ENCODE measurements at regions not wholly inside any gene's neighbourhood (a gene's known extent, or its start where the extent isn't known, plus 50 kb on each side); places are given as distances from the start of the nearest gene placed in this dataset.

DNA sequence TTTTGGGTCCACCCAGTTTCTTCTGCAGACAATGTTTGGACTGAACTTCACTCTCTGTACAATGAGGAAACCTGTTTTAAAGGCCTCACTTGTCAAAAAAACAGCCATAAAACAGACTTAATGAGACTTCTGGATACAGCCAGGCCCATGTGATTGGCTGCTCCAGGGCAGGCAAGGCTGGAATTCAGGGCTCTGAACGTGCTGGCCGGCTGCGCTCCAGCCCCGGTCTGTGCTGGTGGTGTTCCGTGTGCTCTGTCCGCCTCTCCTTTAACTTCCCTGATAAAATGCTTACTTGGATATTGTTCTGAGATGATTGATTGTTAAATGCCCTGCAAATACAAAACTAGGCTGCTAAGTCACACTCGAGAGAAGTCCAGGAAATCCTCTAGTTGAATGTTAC lies 131.2 kb upstream of the KLF4 start:
- Histone ChIP-seq H3K4me1 (ENCODE audit: low read length) (no peaks in the 10 kb centered on the region), H3K36me3 (replicated peaks; ENCODE audit: low read depth, low read length) (no peaks in the 10 kb centered on the region), H3K9ac (ENCODE audit: low read length) (no peak overlapping the region), H3K79me2 (ENCODE audit: low read length) (no peaks in the 10 kb centered on the region), H2AFZ (ENCODE audit: low read depth, low read length) (no peak overlapping the region), H3K27me3 (ENCODE audit: low read depth, low read length) (peaks cover 18% of the 10 kb centered on the region), H3K9me3 (ENCODE audit: insufficient read depth, low read length) (no peaks in the 10 kb centered on the region), H3K4me3 (ENCODE audit: low read length) (no peak overlapping the region), H3K4me2 (ENCODE audit: low read length) (no peak overlapping the region), H3K27ac (ENCODE audit: low read length) (no peak overlapping the region), H4K20me1 (ENCODE audit: insufficient read depth, low read length) (no peaks in the 10 kb centered on the region)
- TF ChIP-seq, protein P1, sequence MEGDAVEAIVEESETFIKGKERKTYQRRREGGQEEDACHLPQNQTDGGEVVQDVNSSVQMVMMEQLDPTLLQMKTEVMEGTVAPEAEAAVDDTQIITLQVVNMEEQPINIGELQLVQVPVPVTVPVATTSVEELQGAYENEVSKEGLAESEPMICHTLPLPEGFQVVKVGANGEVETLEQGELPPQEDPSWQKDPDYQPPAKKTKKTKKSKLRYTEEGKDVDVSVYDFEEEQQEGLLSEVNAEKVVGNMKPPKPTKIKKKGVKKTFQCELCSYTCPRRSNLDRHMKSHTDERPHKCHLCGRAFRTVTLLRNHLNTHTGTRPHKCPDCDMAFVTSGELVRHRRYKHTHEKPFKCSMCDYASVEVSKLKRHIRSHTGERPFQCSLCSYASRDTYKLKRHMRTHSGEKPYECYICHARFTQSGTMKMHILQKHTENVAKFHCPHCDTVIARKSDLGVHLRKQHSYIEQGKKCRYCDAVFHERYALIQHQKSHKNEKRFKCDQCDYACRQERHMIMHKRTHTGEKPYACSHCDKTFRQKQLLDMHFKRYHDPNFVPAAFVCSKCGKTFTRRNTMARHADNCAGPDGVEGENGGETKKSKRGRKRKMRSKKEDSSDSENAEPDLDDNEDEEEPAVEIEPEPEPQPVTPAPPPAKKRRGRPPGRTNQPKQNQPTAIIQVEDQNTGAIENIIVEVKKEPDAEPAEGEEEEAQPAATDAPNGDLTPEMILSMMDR (IDR thresholded peaks at IDR 0.05; ENCODE audit: low read depth, low read length), result no peak
- no peak for TF ChIP-seq EZH2phosphoT487 (IDR thresholded peaks at IDR 0.05; ENCODE audit: low read depth)

DNA sequence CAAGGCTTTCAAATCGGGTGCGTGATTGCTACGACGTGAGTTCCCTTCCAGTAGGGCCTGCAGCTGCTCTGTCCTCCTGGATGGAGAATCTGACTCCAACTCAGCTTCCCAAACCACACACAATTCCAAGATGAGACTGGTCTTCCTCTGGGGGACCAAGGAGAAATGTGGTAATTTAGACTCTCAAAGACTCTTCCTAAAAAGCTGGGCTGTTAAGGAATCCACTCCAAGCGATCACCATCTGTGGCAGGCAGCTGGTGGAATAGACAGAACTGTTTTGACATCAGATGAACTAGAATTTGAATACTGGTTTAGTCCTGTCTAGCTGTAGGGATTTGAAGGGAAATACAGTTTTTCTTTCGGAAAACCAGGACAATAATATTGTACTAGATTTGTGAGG lies 130.7 kb upstream of the KLF4 start:
- no peaks in the 10 kb centered on the region for H4K20me1 ChIP-seq (ENCODE audit: insufficient read depth, low read length)
- no peak overlapping the region for H3K4me3 ChIP-seq (ENCODE audit: low read length)
- H2AFZ ChIP-seq (ENCODE audit: low read depth, low read length), result no peak overlapping the region
- H3K4me2 ChIP-seq (ENCODE audit: low read length), result no peak overlapping the region
- H3K79me2 ChIP-seq (ENCODE audit: low read length), result no peaks in the 10 kb centered on the region
- no peaks in the 10 kb centered on the region for H3K36me3 ChIP-seq (replicated peaks; ENCODE audit: low read depth, low read length)
- H3K9me3 ChIP-seq (ENCODE audit: insufficient read depth, low read length), result no peaks in the 10 kb centered on the region
- H3K4me1 ChIP-seq (ENCODE audit: low read length), result no peaks in the 10 kb centered on the region
- no peak overlapping the region for H3K27ac ChIP-seq (ENCODE audit: low read length)
- no peak overlapping the region for H3K9ac ChIP-seq (ENCODE audit: low read length)
- TF ChIP-seq EZH2phosphoT487 (IDR thresholded peaks at IDR 0.05; ENCODE audit: low read depth), result no peak
- TF ChIP-seq, protein P1 (IDR thresholded peaks at IDR 0.05; ENCODE audit: low read depth, low read length), result no peak
- peaks cover 18% of the 10 kb centered on the region for H3K27me3 ChIP-seq (ENCODE audit: low read depth, low read length)

DNA sequence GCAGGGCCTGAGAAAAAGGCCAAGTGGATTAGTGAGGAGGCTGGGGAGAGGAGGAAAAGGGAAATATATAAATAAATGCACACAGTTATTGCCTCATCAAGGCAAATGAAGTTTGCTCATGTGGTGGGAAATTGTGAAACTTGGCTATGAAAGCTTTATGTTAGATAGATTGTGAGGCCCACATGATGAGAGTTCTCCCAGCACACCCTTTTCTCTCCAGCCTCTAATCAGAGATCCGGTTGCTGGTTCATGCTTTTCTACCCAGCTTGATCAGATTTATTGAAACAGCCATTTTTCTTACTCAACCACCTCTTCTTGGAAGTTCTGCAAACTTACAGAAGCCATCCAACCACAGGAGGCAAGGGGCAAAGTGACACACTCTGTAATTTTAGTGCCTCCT lies 125.8 kb upstream of the KLF4 start:
- Histone ChIP-seq H3K4me3 (ENCODE audit: low read length) (no peak overlapping the region), H3K4me1 (ENCODE audit: low read length) (no peaks in the 10 kb centered on the region), H3K36me3 (replicated peaks; ENCODE audit: low read depth, low read length) (no peaks in the 10 kb centered on the region), H3K27me3 (ENCODE audit: low read depth, low read length) (peaks cover 4% of the 10 kb centered on the region; the same call in 1 of the 2 replicates), H4K20me1 (ENCODE audit: insufficient read depth, low read length) (no peaks in the 10 kb centered on the region), H3K4me2 (ENCODE audit: low read length) (no peak overlapping the region), H3K9ac (ENCODE audit: low read length) (no peak overlapping the region), H3K27ac (ENCODE audit: low read length) (no peak overlapping the region), H2AFZ (ENCODE audit: low read depth, low read length) (no peak overlapping the region), H3K79me2 (ENCODE audit: low read length) (no peaks in the 10 kb centered on the region), H3K9me3 (ENCODE audit: insufficient read depth, low read length) (no peaks in the 10 kb centered on the region)
- TF ChIP-seq EZH2phosphoT487 (IDR thresholded peaks at IDR 0.05; ENCODE audit: low read depth), result no peak
- TF ChIP-seq, protein P1 (IDR thresholded peaks at IDR 0.05; ENCODE audit: low read depth, low read length), result no peak

DNA sequence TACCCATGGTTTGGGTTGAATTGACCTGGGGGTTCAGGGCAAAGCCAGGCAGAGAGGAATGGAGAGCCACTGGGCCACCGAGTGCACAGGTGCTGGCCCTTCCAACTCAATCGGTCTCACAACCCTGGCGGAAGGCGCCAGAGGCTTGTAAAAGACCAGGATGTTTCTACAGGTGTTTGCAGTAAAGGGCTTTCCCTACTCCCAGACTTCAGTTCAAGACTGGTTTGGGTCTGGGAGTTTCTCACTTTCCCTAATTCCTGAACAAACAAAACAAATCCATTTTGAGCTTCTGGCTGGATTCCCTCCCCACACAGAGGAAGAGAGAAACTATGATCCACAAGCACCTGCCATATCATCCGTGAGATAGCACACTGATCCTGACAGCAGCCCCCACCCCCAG lies 125.2 kb upstream of the KLF4 start:
- Histone ChIP-seq H3K27ac (ENCODE audit: low read length) (no peak overlapping the region), H3K4me3 (ENCODE audit: low read length) (no peak overlapping the region), H3K79me2 (ENCODE audit: low read length) (no peaks in the 10 kb centered on the region), H3K27me3 (ENCODE audit: low read depth, low read length) (peaks cover 4% of the 10 kb centered on the region), H4K20me1 (ENCODE audit: insufficient read depth, low read length) (no peaks in the 10 kb centered on the region), H3K4me1 (ENCODE audit: low read length) (no peaks in the 10 kb centered on the region), H3K4me2 (ENCODE audit: low read length) (no peak overlapping the region), H2AFZ (ENCODE audit: low read depth, low read length) (no peak overlapping the region), H3K9ac (ENCODE audit: low read length) (no peak overlapping the region), H3K9me3 (ENCODE audit: insufficient read depth, low read length) (no peaks in the 10 kb centered on the region), H3K36me3 (replicated peaks; ENCODE audit: low read depth, low read length) (no peaks in the 10 kb centered on the region)
- no peak for TF ChIP-seq EZH2phosphoT487 (IDR thresholded peaks at IDR 0.05; ENCODE audit: low read depth)
- TF ChIP-seq, protein P1 (IDR thresholded peaks at IDR 0.05; ENCODE audit: low read depth, low read length), result no peak
